ENCODE measurements at regions not wholly inside any gene's neighbourhood (a gene's known extent, or its start where the extent isn't known, plus 50 kb on each side); places are given as distances from the start of the nearest gene placed in this dataset.

GRCh38 chr10:3241274-3241921, 68.8 kb upstream of the PITRM1 start:
- H3K4me3 ChIP-seq (ENCODE audit: low read length): no peak overlapping the region
- H3K27ac ChIP-seq (ENCODE audit: low read depth, low read length): no peak overlapping the region
- H3K4me1 ChIP-seq (ENCODE audit: control insufficient read depth, low read length): no peaks in the 10 kb centered on the region
- no peak overlapping the region for H3K4me2 ChIP-seq (ENCODE audit: low read length)
- no peaks in the 10 kb centered on the region for H4K20me1 ChIP-seq (ENCODE audit: control insufficient read depth, insufficient read depth, low read depth, low read length)
- no peaks in the 10 kb centered on the region for H3K79me2 ChIP-seq (ENCODE audit: control insufficient read depth, low read length)
- H3F3A ChIP-seq (ENCODE audit: control insufficient read depth, insufficient read depth): no peaks in the 10 kb centered on the region
- no peaks in the 10 kb centered on the region for H3K9me3 ChIP-seq (ENCODE audit: control insufficient read depth, insufficient read depth, low read length)
- H3K9me2 ChIP-seq (replicated peaks; ENCODE audit: control insufficient read depth, low read length): no peaks in the 10 kb centered on the region
- no peak for TF ChIP-seq EZH2phosphoT487 (IDR thresholded peaks at IDR 0.05; ENCODE audit: borderline replicate concordance, low read length)
- TF ChIP-seq, protein P1, sequence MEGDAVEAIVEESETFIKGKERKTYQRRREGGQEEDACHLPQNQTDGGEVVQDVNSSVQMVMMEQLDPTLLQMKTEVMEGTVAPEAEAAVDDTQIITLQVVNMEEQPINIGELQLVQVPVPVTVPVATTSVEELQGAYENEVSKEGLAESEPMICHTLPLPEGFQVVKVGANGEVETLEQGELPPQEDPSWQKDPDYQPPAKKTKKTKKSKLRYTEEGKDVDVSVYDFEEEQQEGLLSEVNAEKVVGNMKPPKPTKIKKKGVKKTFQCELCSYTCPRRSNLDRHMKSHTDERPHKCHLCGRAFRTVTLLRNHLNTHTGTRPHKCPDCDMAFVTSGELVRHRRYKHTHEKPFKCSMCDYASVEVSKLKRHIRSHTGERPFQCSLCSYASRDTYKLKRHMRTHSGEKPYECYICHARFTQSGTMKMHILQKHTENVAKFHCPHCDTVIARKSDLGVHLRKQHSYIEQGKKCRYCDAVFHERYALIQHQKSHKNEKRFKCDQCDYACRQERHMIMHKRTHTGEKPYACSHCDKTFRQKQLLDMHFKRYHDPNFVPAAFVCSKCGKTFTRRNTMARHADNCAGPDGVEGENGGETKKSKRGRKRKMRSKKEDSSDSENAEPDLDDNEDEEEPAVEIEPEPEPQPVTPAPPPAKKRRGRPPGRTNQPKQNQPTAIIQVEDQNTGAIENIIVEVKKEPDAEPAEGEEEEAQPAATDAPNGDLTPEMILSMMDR (IDR thresholded peaks at IDR 0.05; ENCODE audit: low read depth, low read length, poor library complexity, severe bottlenecking): no peak
- H3K36me3 ChIP-seq (ENCODE audit: control insufficient read depth, low read length): no peaks in the 10 kb centered on the region
- H3K27me3 ChIP-seq (ENCODE audit: control insufficient read depth, low read length): no peaks in the 10 kb centered on the region

- no peak overlapping the region for H3K4me3 ChIP-seq (ENCODE audit: low read length)
- H3K27me3 ChIP-seq (ENCODE audit: control insufficient read depth, low read length): no peaks in the 10 kb centered on the region
- no peaks in the 10 kb centered on the region for H3K36me3 ChIP-seq (ENCODE audit: control insufficient read depth, low read length)
- H3K9me2 ChIP-seq (replicated peaks; ENCODE audit: control insufficient read depth, low read length): no peaks in the 10 kb centered on the region
- TF ChIP-seq, protein P1 (IDR thresholded peaks at IDR 0.05; ENCODE audit: low read depth, low read length, poor library complexity, severe bottlenecking): no peak
- no peak for TF ChIP-seq EZH2phosphoT487 (IDR thresholded peaks at IDR 0.05; ENCODE audit: borderline replicate concordance, low read length)
- H3K79me2 ChIP-seq (ENCODE audit: control insufficient read depth, low read length): no peaks in the 10 kb centered on the region
- no peak overlapping the region for H3K4me2 ChIP-seq (ENCODE audit: low read length)
- H3K9me3 ChIP-seq (ENCODE audit: control insufficient read depth, insufficient read depth, low read length): no peaks in the 10 kb centered on the region
- H3F3A ChIP-seq (ENCODE audit: control insufficient read depth, insufficient read depth): no peaks in the 10 kb centered on the region
- no peaks in the 10 kb centered on the region for H4K20me1 ChIP-seq (ENCODE audit: control insufficient read depth, insufficient read depth, low read depth, low read length)
- no peak overlapping the region for H3K27ac ChIP-seq (ENCODE audit: low read depth, low read length)
- H3K4me1 ChIP-seq (ENCODE audit: control insufficient read depth, low read length): no peaks in the 10 kb centered on the region
These were observed 67.6 kb upstream of the PITRM1 start for GRCh38 chr10:3239920-3240894.

DNA sequence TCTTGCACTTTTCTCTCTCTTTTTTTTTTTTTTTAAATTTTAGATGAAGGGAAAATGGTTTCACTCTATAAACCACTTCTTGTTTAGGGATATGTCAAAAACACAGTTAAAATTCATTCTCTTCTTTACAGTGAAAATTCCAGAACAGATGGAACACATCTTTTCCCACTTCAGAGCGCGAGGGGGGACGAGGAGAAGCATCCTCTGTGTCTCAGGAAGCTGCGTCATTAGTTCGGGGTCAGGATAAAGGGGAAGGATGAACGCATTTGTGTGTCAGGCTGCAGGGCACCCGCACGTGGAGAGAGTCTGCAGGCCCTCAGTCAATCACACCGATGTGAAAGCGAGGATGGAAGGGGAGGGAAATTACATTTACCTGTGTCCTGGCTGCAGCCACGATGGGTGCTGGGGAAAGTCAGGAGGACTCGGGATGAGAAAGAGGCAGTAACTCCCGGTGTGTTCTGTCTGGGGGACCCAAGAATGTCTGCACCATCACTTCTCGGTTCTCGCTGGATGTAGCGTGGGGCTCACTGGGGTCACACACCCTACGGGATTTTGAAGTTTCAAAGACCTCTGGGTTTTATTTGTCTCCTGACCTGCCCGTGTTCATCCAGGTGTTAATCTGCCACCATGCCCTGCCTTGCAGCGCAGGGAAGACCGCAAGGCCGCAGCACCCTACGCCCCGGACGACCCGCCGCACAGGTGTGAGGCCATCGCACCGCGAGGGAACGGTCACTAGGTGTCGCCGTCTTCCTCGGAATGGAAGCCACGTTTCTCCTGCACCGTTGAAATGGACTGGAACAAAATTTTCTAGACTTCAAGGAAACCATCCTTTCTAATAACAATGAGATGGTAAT, 66.7 kb upstream of the PITRM1 start:
- Histone ChIP-seq H3K79me2 (ENCODE audit: control insufficient read depth, low read length) (no peaks in the 10 kb centered on the region), H3K9me3 (ENCODE audit: control insufficient read depth, insufficient read depth, low read length) (no peaks in the 10 kb centered on the region), H3K27ac (ENCODE audit: low read depth, low read length) (no peak overlapping the region), H3K27me3 (ENCODE audit: control insufficient read depth, low read length) (no peaks in the 10 kb centered on the region), H3K4me3 (ENCODE audit: low read length) (no peak overlapping the region), H3F3A (ENCODE audit: control insufficient read depth, insufficient read depth) (no peaks in the 10 kb centered on the region), H3K36me3 (ENCODE audit: control insufficient read depth, low read length) (no peaks in the 10 kb centered on the region), H3K4me2 (ENCODE audit: low read length) (no peak overlapping the region), H3K4me1 (ENCODE audit: control insufficient read depth, low read length) (no peaks in the 10 kb centered on the region), H3K9me2 (replicated peaks; ENCODE audit: control insufficient read depth, low read length) (no peaks in the 10 kb centered on the region), H4K20me1 (ENCODE audit: control insufficient read depth, insufficient read depth, low read depth, low read length) (no peaks in the 10 kb centered on the region)
- TF ChIP-seq EZH2phosphoT487 (IDR thresholded peaks at IDR 0.05; ENCODE audit: borderline replicate concordance, low read length): no peak
- TF ChIP-seq, protein P1 (IDR thresholded peaks at IDR 0.05; ENCODE audit: low read depth, low read length, poor library complexity, severe bottlenecking): peak; percentile 66
